HPDE6-E6E7 (cell line): ENCODE measurements at regions not wholly inside any gene's neighbourhood (a gene's known extent, or its start where the extent isn't known, plus 50 kb on each side); places are given as distances from the start of the nearest gene placed in this dataset.
"Not testable (repeated sequence)": the region's sequence is repeated elsewhere in the genome, so short reads cannot be mapped to it uniquely, and the experiment has no call there.

Experiments
- DNase-seq: peaks from one replicate; pipeline ENCODE4 v3.0.0; 2011; ENCODE audit warnings: missing footprints; ENCODE audit errors: extremely low spot score

DNA sequence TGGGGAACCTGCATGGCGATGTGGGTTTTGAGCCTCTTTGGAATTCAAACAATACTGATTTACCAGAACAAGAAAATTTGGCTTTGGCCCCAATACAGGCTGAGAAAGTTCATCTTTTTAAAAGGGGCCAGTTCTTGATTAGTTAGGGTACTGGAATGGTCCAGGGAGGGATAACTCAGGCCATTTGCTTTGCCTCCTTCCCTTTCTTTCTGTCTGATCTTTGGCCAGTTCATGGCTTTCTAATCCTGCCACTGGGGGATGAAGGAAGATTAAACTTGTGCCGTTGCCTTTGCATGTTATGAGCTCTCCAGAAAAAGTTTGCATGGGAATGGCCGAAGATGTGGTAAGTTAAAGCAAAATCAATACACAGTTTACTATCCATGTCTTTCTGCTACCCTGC is 78.4 kb downstream of the ADAMTS15 start:
- no peak for DNase-seq

GRCh38 chr11:130527636-130528297 is 79.3 kb downstream of the ADAMTS15 start:
- DNase-seq = no peak

- no peak for DNase-seq
Observed at GRCh38 chr11:130528298-130529261, 80.1 kb downstream of the ADAMTS15 start.

DNA sequence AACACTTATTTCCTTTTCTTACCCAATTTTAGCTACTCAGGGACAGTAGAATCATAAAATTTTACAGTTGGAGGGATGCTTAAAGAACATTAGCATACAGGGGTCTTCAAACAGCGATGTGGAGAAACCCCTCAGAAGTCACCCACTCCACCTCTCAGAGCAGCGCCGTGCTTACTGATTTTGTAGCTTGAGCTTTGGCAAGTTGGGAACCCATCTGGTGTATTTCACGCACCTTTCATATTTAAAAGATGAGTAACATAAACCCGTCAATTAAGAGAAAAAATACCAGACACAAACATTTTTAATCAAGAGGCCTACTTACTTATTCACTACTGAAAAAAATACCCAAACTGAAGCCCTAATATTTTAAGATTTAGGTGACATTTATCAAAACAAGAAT is 80.9 kb downstream of the ADAMTS15 start:
- no peak for DNase-seq

DNA sequence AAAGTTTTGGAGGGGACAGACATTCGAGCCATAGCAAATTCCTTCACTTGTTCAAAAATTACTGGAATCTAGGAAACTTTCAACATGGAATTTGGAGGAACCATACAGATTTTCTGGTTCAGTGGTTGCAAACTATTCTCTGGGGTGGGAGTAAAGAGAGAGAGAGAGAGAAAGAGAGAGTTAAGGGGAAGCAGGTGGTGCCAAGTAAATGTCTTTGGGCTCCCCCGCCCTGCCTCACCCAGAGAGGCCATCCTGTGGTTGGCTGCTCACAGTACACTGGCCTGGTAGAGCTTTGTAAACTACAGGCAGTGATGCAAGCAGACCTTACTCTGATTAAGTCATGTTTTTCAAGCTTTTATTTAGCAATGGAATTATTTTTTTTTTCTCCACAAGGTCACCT is 82.6 kb downstream of the ADAMTS15 start:
- DNase-seq = no peak

GRCh38 chr11:130533113-130533798 is 84.8 kb downstream of the ADAMTS15 start:
- DNase-seq = no peak

GRCh38 chr11:130533871-130534270 is 85.4 kb downstream of the ADAMTS15 start:
- no peak for DNase-seq

DNA sequence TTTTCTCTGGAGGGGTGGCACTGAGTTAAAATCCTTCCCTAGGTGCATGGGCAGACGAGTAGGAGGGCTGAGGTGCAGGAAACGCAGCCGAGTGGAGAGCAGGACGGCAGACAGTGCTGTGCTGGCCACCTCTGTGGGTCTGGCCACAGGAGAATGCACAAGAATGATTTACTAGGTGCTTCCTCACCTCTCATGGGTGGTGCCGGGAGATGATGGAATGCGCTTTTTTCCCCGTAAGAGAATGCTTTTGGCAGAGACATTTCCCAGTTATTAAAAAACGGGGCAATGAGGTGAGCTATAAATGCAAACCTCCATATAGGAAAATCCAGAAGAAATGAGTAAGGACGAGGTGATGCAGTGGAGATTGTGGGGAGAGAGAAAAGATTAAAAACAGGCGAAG is 86.1 kb downstream of the ADAMTS15 start:
- no peak for DNase-seq

DNA sequence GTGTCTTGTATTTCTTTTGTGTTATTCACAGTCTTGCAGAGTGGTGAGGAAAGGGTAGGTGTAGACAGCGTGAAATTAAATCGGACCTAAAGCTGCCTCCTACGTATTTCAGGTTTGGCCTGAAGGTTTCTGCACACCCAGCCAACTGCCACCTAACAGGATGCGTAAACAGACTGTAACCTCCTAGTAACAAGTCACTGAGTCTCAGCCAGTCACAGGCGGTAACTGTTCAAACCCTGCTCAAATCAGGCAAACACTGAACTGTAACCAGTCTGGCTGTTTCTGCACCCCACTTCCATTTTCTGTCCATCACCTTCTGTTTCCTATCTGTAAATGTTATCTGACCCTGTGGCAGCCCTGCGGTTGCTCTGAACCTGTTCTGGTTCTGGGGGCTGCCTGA is 87.1 kb downstream of the ADAMTS15 start:
- DNase-seq = no peak

GRCh38 chr11:130536106-130537040 is 87.9 kb downstream of the ADAMTS15 start:
- DNase-seq = no peak

- not testable (repeated sequence) for DNase-seq
Observed at GRCh38 chr11:130539680-130540079, 91.2 kb downstream of the ADAMTS15 start.

- DNase-seq = no peak
Observed at GRCh38 chr11:130544266-130544665, 95.8 kb downstream of the ADAMTS15 start.

DNA sequence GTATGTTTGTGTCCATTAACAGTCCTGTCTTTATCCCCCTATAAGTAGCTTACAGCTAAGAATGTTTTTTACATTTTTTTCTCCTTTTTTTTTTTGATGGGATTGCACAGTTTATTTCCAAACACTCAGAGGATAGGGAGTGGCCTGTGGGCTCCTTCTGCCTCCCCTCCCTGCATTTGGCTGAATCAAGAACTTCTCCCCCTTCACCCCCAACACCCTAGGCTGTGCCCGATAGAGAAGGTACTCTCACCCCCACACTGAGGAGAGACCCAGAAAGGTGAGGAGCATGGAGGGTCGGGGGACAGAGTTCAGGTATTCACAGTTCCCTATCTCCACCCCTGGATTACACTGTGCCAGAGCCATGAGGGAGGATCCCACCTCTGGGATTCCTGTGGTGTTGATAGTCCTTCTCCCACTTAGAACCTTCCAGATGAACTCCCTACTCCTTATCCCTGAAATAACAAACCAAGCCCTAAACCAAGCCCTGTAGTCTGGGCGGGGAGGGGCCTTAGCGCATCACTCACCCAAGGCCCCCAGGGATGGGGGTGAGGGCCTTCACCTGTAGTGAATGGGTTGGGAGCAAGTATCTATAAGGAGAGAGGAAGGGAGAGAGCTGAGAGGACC is 97.1 kb downstream of the ADAMTS15 start:
- DNase-seq = no peak

GRCh38 chr11:130546438-130546837 is 98.0 kb downstream of the ADAMTS15 start:
- no peak for DNase-seq

DNA sequence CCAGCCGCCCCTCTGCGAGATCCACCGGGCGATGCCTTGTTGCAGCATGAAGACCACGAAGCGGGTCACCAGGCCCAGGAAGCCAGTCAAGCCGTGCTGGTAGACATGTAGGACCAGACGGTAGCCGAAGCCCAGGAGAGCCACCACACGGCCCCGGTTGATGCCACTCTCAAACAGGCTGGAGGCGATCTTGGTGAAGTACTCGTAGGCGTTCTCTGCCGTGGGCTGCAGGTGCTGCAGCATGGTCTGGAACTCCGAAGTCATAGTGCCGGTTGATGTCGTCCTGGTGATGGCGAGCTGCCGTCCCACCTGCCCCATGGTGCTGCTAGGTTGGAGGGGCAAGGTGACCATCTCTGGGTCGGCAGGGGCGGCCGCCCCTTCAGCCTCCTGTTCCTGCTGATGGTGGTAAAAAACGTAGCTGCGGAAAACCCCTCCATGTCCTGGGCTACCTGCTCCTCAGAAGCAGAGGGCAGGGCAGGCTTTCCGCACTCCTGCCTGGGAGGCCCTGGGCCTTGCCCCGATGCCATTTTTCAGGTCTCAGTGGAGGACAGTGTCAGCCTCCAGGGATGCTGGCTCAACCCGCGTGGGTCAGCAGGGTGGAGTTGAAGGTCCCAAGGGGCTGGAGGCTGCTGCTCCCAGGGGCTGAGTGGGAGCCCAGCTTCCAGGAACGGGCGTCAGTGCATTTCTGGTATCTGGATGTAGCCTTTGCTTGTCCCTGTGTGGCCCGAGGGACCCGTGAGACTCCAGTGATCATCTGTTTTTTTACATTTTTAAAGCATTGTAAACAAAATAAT is 98.7 kb downstream of the ADAMTS15 start:
- DNase-seq = no peak

- DNase-seq = no peak
Observed at GRCh38 chr11:130547761-130548490, 99.5 kb downstream of the ADAMTS15 start.

DNA sequence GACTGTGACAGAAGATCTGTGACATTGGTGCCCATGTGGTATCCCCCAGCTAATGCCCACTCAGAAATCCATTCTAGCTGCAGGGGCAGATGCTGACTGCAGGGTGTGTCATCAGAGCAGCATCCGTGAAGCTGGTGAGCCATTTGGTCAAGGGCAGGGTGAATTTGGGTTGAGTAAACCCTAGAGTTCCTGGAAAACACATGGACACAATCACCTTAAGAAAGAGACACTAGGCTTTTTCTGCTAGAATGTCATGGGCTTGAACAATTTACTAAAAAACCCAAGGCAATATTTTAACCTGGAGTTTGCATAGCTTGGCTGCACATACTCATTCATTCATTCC is 100.0 kb downstream of the ADAMTS15 start:
- no peak for DNase-seq

DNA sequence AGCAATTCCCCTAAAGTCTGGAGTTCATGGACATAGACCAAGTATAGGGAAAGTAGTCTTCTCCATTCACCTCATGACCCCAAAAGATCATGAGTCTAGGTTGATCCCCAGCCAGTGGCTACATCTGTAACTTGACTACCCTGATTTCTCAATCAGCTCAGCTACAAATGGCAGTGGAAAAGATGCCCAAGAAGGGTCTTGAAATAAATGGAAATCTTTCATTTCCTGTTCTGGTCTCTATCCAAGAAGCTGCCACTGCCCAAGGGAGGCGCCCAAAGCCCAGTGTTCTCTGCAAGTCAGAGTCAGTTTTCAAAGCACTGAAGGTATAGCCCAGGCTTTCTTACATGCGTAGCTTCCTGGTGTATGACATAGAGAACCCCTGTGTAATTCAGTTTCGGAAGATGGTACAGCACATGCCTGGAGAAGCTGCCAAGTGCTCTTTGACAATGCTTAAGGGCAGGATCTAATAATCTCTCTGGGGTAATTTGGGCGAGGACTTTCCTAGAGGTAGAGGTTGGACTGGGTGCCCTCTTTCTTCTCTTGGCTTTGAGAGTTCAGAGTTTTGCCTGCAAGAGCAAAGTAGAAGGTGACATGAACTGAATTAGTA is 101.1 kb downstream of the ADAMTS15 start:
- DNase-seq = no peak

GRCh38 chr11:130550150-130550549 is 101.7 kb downstream of the ADAMTS15 start:
- no peak for DNase-seq
